OCI-LY3 (cell line): ENCODE measurements at regions not wholly inside any gene's neighbourhood (a gene's known extent, or its start where the extent isn't known, plus 50 kb on each side); places are given as distances from the start of the nearest gene placed in this dataset.

Source experiments
- EZH2phosphoT487 ChIP-seq: fragments of 200-600 bp; shearing (Covaris generic); IDR thresholded peaks from 2 replicates; pipeline ENCODE4 v1.6.1; 2018; ENCODE audit warnings: antibody characterized with exemption, mixed run types, low read depth
- TF ChIP-seq, protein P1 (sequence below): fragments of 200-600, 300-600 bp; sonication (generic); IDR thresholded peaks from 2 replicates; pipeline ENCODE4 v1.5.1; 2014; ENCODE audit warnings: antibody characterized with exemption, low read length, low read depth

- TF ChIP-seq, protein P1, sequence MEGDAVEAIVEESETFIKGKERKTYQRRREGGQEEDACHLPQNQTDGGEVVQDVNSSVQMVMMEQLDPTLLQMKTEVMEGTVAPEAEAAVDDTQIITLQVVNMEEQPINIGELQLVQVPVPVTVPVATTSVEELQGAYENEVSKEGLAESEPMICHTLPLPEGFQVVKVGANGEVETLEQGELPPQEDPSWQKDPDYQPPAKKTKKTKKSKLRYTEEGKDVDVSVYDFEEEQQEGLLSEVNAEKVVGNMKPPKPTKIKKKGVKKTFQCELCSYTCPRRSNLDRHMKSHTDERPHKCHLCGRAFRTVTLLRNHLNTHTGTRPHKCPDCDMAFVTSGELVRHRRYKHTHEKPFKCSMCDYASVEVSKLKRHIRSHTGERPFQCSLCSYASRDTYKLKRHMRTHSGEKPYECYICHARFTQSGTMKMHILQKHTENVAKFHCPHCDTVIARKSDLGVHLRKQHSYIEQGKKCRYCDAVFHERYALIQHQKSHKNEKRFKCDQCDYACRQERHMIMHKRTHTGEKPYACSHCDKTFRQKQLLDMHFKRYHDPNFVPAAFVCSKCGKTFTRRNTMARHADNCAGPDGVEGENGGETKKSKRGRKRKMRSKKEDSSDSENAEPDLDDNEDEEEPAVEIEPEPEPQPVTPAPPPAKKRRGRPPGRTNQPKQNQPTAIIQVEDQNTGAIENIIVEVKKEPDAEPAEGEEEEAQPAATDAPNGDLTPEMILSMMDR: no peak
- TF ChIP-seq EZH2phosphoT487: no peak
These were observed 752.3 kb upstream of the NDST4 start for GRCh38 chr4:115865736-115866135.
